Tibial nerve (tissue), 4 donors: ENCODE measurements at regions not wholly inside any gene's neighbourhood (a gene's known extent, or its start where the extent isn't known, plus 50 kb on each side); places are given as distances from the start of the nearest gene placed in this dataset.

Source experiments
- DNase-seq, 2 donors: peaks; one replicate each; pipeline ENCODE4 v3.0.0-alpha.2; 2019; ENCODE audit warnings: low spot score in 2 of 2
- H3K27ac ChIP-seq, 4 donors: fragments of 200-600 bp; sonication (generic) in 3 of 4; one replicate each; pipeline ENCODE4 v1.5.1; 2017 to 2019; ENCODE audit warnings: mild to moderate bottlenecking in 1 of 4
- H3K27me3 ChIP-seq, 2 donors: fragments of 200-600 bp; sonication (generic) in 1 of 2; one replicate each; pipeline versions ENCODE4 v1.5.1 to v1.6.0; 2017 to 2019
- H3K36me3 ChIP-seq, 3 donors: fragments of 200-600 bp; sonication (generic); one replicate each; pipeline ENCODE4 v1.5.1; 2018 to 2019
- H3K4me1 ChIP-seq, 4 donors: fragments of 200-600 bp; sonication (generic) in 3 of 4; one replicate each; pipeline ENCODE4 v1.5.1; 2017 to 2019
- H3K4me3 ChIP-seq, 4 donors: fragments of 200-600 bp; sonication (generic) in 3 of 4; one replicate each; pipeline ENCODE4 v1.5.1; 2017 to 2019; ENCODE audit warnings: mild to moderate bottlenecking in 1 of 4, moderate library complexity in 1 of 4
- H3K9me3 ChIP-seq, 4 donors: fragments of 200-600 bp; sonication (generic) in 3 of 4; one replicate each; pipeline ENCODE4 v1.5.1; 2017 to 2019
- CTCF ChIP-seq, 5 experiments: fragments of 200-600 bp in 3 of 5; fragments of 450-650 bp in 2 of 5; sonication (generic) in 3 of 5; IDR thresholded peaks; one replicate each; pipeline ENCODE4 v1.5.1; 2016 to 2019; ENCODE audit warnings: antibody characterized with exemption in 5 of 5, mild to moderate bottlenecking in 3 of 5, moderate library complexity in 2 of 5
- EP300 ChIP-seq, 2 donors: sonication (generic); formaldehyde crosslinking; IDR thresholded peaks; one replicate each; pipeline ENCODE4 v1.6.1; 2017; ENCODE audit warnings: antibody characterized with exemption in 2 of 2, mild to moderate bottlenecking in 1 of 2
- POLR2A ChIP-seq, 2 donors: fragments of 450-650 bp; IDR thresholded peaks; one replicate each; pipeline ENCODE4 v1.6.1; 2017; ENCODE audit warnings: antibody characterized with exemption in 2 of 2, mild to moderate bottlenecking in 2 of 2, moderate library complexity in 2 of 2
- WGBS, 2 donors: methylation state at CpG; one replicate each; pipeline ENCODE4 v1.1.5; 2018; 5-methylcytosine and 5-hydroxymethylcytosine counted together

- no peak for DNase-seq
- H3K9me3 ChIP-seq, result no peaks in the 10 kb centered on the region
- 82% methylated on average over 2 of the region's 2 CpGs for WGBS, 2 donors
These were observed 420.2 kb upstream of the TMTC1 start for GRCh38 chr12:30203981-30204380.

GRCh38 chr12:30202521-30203254 is 418.9 kb upstream of the TMTC1 start:
- H3K36me3 ChIP-seq, result no peaks in the 10 kb centered on the region
- no peaks in the 10 kb centered on the region for H3K9me3 ChIP-seq
- peaks cover 0 to 18% of the 10 kb centered on the region in 2 donors for H3K27me3 ChIP-seq
- no peak overlapping the region for H3K27ac ChIP-seq
- H3K4me1 ChIP-seq, result peaks cover 0 to 10% (median 3%) of the 10 kb centered on the region in 4 donors
- 75 to 82% methylated on average over 6 of the region's 6 CpGs for WGBS, 2 donors
- no peak overlapping the region for H3K4me3 ChIP-seq
- no peak for DNase-seq
- TF ChIP-seq EP300 (IDR thresholded peaks at IDR 0.05), result no peak
- no peak for TF ChIP-seq POLR2A (IDR thresholded peaks at IDR 0.05)
- TF ChIP-seq CTCF (IDR thresholded peaks at IDR 0.05), result no peak

More at GRCh38 chr12:30203981-30204380, 420.2 kb upstream of the TMTC1 start:
- H3K4me1 ChIP-seq, result peaks cover 0 to 10% (median 3%) of the 10 kb centered on the region in 4 donors
- TF ChIP-seq POLR2A (IDR thresholded peaks at IDR 0.05) (no peak), EP300 (IDR thresholded peaks at IDR 0.05) (no peak), CTCF (IDR thresholded peaks at IDR 0.05) (no peak)
- no peaks in the 10 kb centered on the region for H3K36me3 ChIP-seq
- H3K27me3 ChIP-seq, result peaks cover 0 to 18% of the 10 kb centered on the region in 2 donors
- no peak overlapping the region for H3K27ac ChIP-seq
- no peak overlapping the region for H3K4me3 ChIP-seq

- H3K9me3 ChIP-seq, result no peaks in the 10 kb centered on the region
- no peaks in the 10 kb centered on the region for H3K36me3 ChIP-seq
- H3K27me3 ChIP-seq, result peaks cover 0 to 18% of the 10 kb centered on the region in 2 donors
- TF ChIP-seq POLR2A (IDR thresholded peaks at IDR 0.05), result no peak
- TF ChIP-seq CTCF (IDR thresholded peaks at IDR 0.05), result no peak
- TF ChIP-seq EP300 (IDR thresholded peaks at IDR 0.05), result no peak
- DNase-seq, result no peak
- peaks cover 0 to 10% (median 3%) of the 10 kb centered on the region in 4 donors for H3K4me1 ChIP-seq
- no peak overlapping the region for H3K27ac ChIP-seq
- 28 to 36% methylated on average over 39 to 40 of the region's 55 CpGs for WGBS, 2 donors
- H3K4me3 ChIP-seq, result peak overlapping the region; percentile 2 to 40 (median 12)
These were observed 417.8 kb upstream of the TMTC1 start for GRCh38 chr12:30201301-30202160.

- Histone ChIP-seq H3K9me3 (no peaks in the 10 kb centered on the region), H3K4me3 (peak overlapping the region; percentile 2 to 40 (median 12)), H3K36me3 (no peaks in the 10 kb centered on the region), H3K27me3 (peaks cover 0 to 18% of the 10 kb centered on the region in 2 donors), H3K27ac (no peak overlapping the region), H3K4me1 (peaks cover 0 to 10% (median 3%) of the 10 kb centered on the region in 4 donors)
- TF ChIP-seq CTCF (IDR thresholded peaks at IDR 0.05), result no peak
- no peak for TF ChIP-seq POLR2A (IDR thresholded peaks at IDR 0.05)
- no peak for TF ChIP-seq EP300 (IDR thresholded peaks at IDR 0.05)
- DNase-seq, result no peak
- 4 to 6% methylated on average over 17 to 20 of the region's 24 CpGs for WGBS, 2 donors
These were observed 417.1 kb upstream of the TMTC1 start for GRCh38 chr12:30200864-30201263.
